Activated T-cell treated with anti-CD3 and anti-CD28 coated beads for 48 hours (primary cell): ENCODE measurements at regions not wholly inside any gene's neighbourhood (a gene's known extent, or its start where the extent isn't known, plus 50 kb on each side); places are given as distances from the start of the nearest gene placed in this dataset.
"Not testable (repeated sequence)": the region's sequence is repeated elsewhere in the genome, so short reads cannot be mapped to it uniquely, and the experiment has no call there.

ENCODE experiments used
- DNase-seq: peaks from one replicate; pipeline ENCODE4 v3.0.0-alpha.2; 2020; ENCODE audit warnings: low read depth

DNA sequence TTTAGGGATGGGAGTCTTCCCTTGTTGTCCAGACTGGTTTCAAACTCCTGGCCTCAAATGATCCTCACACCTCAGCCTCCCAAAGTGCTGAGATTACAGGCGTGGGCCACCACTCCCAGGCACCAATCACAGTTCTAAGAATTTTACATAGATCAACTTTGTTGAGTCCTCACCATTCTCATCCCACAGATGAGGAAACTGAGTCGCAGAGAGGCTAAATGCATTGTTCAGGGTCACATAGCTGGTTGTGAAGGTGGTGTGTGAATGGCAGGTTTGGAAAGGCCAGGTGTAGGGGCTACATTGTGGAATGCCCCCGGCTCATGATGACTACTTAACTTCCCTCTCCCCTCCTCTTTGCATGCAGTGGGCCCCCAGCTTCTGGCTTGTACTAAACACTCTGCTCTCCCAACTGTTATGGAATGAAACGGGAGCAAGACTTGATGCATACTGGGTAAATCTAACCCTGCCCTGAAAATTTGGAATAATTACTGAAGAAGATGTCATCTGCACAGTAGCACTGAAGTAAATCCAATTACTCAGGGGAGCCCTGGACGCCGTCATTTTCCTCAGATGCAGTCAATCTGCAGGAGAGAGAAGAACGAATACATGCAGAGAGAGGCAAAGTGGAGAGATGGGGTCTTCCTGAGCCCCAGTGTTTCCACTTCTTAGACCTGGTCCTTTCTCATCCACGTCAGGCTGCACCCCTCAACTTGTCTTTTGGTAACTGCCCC, 102.3 kb upstream of the ZNF217 start:
- DNase-seq: no peak

DNA sequence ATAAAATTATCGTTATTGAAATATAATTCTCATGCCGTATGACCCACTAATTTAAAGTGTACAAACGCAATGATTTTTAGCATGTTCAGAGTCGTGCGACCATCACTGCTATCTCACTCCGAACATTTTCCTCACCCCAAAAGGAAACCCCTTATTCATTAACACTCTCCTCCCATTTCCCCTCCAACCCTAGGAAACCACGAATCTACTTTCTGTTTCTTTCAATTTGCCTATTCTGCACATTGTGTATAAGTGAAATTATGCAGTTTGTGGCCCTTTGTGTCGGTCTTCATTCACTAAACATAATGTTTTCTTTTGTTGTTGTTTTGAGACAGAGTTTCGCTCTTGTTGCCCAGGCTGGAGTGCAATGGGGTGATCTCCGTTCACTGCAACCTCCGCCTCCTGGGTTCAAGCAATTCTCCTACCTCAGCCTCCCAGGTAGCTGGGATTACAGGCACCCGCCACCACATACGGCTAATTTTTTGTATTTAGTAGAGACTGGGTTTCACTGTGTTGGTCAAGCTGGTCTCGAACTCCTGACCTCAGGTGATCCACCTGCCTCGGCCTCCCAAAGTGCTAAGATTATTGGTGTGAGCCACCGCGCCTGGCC, 99.7 kb upstream of the ZNF217 start:
- no peak for DNase-seq

DNA sequence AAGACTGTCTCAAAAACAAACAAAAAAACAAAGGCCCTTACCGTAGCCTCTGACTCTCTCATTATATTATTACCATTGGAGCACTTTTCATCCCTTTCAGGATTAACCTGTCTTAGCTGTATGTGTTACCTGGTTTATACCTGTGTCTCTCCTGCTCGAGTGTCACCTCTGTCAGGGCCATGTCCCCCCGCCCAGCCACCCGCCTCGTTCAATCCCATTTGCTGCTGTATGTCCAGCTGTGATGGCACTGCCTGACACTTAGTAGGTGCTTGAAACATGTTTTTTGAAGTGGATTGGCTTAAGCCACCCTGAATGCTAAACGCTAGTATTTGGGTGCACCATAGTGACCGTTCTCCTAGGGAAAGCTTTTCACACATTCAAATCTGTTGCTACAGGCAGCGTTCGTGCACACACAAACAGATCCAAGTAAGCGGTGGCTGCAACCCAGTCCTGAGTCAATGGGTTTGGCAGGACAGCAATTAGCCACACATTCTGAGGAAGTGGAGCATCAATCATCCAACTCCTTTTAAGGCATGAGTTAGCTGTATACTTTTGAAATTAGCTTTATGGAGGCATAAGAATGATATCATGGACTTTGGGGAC, 98.9 kb upstream of the ZNF217 start:
- no peak for DNase-seq

DNA sequence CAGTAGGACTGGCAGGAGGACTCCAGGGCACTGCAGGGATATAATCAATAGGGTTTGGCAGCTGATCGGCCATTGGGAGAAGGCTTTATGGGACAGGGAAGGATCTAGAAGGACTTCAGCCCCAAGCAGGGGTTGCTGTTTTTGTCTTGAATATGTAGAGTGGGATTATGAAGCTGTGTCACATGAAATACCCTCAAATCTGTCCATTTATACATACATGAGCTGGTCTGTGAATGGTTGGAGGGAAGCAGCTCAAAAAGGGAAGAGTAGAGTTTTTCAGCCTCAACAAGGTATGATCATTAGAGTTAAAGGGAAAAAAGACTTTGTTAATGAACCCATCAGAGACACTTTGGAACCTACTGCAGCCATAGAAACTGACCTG, 98.2 kb upstream of the ZNF217 start:
- DNase-seq: no peak

DNA sequence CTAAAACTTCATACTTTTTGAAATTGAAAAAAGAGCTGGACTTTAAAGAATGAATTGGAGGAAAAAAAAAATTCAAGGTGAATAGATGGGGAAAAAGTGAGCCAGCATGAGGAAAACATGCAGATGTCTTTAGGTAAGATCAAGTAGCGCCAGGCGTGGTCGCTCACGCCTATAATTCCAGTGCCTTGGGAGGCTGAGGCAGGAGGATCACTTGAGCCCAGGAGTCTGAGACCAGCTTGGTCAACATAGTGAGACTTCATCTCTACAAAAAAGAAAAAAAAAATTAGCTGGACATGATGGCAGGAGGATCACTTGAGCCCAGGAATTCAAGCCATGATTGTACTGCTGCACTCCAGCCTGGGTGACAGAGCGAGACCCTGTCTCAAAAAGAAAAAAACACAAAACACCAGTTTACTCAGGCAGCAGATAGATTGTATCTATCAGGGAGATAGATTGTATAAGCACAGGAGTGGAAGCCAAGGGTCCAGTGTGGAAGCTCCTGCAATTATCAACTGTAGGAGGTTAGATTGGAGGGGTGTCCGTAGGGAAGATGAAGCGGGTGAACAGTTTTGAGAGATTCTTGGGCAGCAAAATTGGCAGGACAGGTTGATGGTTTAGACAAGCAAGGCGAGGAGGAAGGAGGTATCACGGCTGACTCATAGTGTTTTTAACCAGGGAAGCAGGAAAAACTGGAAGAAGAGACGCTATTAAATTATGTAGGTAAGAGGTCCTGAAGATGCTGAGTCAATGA, 97.6 kb upstream of the ZNF217 start:
- no peak for DNase-seq

DNA sequence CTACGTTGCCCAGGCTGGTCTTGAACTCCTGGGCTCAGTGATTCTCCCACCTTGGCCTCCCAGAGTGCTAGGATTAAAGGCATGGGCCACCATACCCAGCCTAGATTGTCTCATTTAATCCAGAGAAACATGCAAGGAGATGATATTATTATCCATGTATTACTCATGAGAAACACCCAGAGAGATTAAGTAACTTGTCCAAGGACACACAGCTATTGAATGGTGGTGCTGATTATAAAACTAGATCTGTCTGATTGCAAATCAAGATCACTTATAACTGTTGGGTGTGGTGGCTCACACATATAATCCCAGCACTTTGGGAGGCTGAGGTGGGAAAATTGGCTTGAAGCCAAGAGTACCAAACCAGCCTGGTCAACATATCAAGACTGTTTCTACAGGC, 94.4 kb upstream of the ZNF217 start:
- no peak for DNase-seq

DNA sequence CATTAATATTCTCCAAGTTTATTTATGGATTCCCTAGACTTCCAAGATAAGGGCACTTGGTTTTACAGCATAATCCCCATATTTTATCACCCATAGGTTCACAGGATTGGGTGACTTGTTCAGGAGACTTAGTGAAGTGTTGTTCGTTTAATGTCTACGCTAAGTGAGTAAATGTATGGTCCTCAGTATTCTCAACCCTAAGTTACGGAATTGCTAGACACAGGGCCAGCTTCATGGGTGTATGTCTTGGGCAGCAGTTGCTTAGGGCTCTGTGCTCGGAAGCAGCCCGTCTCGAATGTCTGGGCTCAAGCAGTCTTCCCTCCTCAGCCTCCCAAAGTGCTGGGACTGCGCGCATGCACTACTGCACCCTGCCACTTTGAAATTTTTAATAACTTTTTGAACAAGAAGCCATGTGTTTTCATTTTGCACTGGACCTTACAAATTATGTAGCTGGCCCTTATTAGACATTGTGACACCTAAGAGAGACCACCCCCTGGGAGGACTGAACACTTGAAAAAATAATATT, 91.5 kb upstream of the ZNF217 start:
- no peak for DNase-seq

DNA sequence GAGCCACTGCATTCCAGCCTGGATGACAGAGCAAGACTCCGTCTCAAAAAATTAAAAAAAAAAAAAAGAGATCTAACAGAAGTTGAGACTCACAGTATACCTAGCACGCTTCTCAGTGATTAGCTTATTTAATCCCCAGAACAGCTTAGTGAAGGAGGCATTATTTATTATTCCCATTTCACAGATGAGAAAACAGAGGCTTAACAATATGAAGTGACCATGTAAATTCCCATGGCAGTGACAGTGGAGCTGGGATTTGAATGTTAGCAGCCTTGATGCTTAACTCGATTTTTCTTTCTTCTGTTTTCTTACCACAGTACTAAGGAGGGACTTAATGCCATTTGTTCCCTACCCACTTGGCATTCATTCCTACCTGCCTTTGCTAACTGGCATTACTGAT, 89.9 kb upstream of the ZNF217 start:
- DNase-seq: no peak

DNA sequence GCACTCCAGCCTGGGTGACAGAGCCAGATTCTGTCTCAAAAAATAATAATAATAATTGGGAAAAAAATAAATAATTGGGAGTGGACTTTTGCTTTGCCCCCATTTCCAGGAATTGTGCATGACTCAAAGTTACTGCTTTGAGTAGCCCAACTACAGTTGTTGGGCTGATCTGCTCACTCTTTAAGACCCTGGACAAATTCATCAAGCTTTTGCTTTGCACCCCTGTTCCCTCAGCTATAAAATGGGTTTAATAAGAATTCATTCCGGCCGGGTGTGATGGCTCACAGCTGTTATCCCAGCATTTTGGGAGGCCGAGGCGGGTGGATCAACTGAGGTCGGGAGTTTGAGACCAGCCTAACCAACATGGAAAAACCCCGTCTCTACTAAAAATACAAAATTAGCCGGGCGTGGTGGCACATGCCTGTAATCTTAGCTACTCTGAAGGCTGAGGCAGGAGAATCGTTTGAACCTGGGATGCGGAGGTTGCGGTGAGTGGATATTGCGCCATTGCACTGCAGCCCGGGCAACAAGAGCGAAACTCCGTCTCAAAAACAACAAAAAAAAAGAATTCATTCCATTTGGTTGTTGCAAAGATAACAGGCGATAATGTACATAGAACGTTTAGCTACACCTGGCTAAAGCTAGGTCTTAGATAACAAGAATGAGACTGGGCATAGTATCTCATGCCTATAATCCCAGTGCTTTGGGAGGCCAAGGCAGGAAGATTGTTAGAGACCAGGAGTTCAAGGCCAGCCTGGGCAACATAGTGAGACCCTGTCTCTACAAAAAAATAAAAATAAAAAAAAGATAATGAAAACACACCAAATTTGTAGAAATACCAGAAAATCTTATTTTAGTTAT, 87.9 kb upstream of the ZNF217 start:
- no peak for DNase-seq

DNA sequence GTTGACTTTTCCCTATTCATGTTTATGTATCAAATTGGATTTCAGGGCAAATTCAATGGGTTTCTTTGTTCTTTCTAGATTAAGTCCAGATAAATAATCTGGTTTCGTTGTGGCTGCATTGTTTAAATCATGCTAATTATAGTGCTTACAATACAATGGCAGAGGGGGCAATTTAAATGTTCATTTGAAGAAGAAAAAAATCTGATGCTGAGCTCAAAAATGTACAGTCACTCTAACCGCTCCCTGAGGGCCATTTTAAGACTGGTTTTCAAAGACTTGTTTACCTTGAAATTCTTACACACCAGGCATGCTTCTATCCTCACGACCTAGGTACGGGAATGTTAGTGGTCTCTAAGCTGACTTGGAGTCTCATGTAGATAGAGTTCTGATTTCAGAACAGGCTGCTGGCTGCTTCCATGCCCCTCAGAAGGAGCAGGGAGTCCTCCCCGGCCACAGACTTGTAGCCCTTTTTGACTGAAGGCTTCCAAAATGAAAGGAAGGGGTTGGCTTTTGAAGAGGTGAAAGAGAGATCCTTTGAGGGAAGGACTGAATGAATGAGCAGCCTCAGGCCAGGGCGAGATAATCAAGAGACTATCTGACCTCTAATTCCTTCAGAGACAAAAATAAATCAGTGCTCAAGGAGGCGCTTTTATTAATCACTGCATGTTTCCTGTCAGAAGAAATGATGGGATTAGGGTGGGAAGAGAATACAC, 86.1 kb upstream of the ZNF217 start:
- no peak for DNase-seq

DNA sequence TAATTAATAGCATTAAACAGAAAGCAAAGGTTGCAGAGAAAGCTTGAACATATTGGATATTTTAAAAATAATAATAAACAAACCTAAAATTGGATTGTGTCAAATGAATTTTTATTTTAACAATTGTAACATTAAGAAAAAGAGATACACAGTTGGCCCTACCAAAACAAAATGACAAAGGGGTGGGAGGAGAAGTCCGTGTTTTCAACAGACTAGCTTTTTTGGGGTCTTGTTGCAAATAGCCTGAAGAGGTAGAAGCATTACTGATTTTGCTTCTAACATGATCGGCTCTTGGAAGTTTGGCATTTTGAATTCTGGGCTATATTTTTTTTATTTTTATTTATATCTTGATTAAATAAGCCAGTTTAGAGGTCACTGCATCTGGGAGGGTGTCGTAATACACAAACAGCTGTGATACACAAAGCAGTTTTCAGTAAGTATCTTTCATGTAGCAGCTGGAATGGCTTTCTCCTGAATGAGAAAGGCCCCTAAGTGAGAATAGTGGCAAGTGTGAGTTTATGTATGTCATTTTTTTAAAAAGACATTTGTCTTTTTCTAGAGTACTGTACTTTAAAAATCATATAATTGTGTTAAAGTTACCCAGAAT, 85.5 kb upstream of the ZNF217 start:
- DNase-seq: no peak

DNA sequence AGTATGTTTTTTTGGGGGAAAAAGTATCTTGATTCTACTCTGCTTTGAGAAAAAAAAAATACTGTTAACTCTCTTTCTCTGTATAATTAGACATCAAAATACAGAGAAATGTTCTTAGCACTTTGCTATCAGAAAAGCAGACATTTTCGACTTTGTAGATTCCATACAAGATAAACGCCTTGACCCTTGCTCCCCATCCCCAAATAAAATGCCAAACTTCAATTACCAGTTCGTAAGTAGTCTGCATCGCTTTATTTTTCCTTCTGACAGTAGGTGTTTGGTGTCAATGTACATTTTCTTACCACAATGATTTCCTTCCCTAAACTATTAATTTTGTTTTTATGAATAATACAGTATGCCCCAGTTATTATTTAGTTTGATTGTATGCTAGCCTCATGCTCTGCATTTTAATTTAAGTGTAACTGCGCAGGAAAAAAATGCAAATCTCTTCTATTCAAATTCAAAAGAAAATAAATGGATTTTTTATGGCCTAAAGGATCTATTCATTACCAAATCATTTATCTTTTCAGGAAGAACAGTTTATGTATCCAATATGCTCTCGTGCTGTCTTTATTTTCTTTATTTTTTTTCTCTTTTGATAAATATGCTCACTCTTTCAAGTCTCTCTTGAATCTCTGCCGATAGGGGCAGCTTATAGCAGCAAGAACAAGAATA, 84.8 kb upstream of the ZNF217 start:
- no peak for DNase-seq

DNA sequence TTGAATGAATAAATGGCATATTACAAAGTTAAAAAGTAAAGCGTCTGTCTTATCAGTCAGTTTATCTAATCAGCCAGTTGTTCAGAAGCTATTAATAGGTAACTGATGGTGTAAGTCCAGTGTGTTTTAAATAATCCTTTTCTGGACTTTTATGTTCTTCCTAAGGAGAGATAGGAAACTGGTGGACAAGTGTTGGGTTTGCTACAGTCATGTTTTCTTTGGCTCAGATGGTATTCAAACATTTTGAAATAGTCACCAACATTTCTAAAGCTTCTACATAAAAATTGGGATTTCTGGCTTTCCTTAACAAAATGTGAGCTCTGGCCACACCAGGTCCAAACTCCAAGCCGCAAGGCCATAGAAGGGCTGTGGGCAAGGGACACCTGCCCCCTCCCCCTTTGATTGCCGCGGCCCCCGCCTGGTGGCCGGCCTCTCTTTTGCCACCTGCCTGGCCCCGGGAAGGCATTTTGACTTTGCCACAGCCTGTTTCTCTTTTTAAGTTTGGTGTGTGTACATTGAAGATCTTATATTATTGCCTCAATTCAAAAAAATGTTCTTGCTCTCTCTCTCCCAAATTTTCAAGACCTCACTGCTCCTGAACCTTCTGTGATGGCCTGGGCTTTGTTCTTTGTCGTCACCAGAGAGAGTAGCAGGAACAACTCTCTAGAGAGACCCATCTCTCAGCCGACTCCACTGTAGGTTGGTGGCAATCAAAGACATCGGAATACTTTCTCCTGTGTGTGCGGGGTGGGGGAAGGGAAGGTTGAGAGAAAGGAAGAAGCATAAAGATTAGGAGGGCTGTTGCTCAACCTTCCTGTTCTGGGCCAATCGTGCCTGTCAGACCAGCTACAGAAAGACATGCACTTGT, 84.0 kb upstream of the ZNF217 start:
- no peak for DNase-seq

DNA sequence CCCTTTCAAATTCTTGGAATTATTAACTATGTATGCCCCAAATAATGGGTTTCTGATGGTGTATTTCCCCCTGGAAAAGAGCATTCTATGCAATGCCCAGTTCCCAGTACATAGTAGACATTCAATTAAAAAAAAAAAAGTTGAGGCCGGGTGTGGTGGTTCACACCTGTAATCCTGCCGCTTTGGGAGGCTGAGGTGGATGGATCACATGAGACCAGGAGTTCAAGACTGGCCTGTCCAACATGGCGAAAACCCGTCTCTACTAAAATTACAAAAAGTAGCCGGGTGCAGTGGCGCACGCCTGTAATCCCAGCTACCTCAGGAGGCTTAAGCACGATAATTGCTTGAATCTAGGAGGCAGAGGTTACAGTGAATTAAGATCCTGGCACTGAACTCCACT, 83.3 kb upstream of the ZNF217 start:
- DNase-seq: no peak

DNA sequence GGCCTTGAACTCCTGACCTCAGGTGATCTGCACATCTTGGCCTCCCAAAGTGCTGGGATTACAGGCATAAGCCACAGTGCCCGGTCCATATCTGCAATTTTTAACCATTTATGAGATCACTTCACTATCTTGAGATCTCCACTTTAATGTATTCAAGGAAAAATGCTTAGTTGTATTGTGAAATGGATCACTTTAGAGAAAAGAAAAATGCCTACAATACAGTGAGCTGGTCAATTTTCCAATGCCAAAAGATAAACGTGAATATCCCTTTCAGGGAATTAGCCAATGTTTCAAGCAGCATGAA, 82.8 kb upstream of the ZNF217 start:
- no peak for DNase-seq

DNA sequence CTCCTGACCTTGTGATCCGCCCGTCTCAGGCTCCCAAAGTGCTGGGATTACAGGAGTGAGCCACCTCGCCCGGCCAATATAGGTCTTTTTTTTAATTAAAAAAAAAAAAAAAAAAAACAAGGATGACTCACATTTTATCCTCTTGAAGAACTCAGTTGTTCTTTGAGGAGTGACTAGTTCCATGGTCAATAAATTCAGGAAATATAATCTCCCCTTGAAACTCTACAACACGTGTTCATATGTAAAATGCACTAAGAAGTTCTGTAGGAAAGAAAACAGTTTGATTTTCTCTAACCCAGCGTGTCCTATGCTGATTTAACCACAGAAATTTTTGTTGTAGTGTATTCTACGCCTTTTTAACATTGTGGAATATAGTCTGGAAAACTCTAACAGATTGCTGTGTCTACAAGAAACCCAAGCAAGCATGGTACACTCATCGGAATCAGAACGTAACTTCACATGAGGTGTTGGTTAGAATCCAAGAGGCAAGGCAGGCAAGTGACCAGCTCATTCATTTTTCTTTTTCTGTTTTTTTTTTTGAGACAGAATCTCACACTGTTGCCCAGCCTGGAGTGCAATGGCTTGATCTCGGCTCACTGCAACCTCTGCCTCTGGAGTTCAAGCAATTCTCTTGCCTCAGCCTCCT, 79.0 kb upstream of the ZNF217 start:
- no peak for DNase-seq

DNA sequence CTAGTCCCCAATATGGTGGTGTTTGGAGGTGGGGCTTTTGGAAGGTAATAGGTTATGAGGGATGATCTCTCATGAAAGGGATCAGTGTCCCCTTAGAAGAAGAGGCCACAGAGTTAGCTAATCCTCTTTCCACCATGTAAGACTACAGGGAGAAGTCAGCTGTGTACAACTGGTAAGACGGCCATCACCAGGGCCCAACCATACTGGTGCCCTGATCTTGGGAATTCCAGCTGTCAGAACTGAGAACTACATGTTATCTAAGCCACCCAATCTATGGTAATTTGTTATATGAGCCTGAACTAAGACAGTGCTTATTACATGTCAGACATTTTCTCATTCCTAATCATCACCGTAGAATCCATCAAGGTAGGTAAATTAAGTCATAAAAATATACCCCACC, 77.7 kb upstream of the ZNF217 start:
- DNase-seq: no peak

DNA sequence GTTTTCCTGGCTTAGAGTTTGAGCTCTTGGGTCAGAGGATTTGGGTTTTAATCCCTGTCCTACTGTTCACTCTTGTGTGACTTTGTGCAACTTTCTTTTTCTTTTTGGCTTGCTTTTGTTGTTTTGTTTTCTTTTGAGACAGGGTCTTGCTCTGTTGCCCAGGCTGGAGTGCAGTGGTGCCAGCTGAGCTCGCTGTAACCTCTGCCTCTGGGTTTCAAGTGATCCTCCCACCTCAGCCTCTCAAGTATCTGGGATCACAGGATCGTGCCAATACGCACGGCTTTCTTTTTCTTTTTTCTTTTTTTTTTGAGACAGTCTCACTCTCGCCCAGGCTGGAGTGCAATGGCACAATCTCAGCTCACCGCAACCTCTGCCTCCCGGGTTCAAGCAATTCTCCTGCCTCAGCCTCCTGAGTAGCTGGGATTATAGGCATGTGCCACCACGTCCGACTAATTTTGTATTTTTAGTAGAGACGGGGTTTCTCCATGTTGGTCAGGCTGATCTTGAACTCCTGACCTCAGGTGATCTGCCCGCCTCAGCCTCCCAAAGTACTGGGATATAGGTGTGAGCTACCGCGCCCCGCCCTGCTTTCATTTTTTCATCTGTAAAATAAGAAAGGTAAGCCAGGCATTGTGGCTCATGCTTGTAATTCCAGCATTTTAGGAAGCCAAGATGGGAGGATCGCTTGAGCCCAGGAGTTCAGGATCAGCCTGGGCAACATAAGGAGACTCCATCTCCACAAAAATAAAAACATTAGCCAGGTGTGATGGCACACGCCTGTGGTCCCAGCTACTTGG, 76.1 kb upstream of the ZNF217 start:
- not testable (repeated sequence) for DNase-seq
